ENCODE measurements at regions not wholly inside any gene's neighbourhood (a gene's known extent, or its start where the extent isn't known, plus 50 kb on each side); places are given as distances from the start of the nearest gene placed in this dataset.

DNA sequence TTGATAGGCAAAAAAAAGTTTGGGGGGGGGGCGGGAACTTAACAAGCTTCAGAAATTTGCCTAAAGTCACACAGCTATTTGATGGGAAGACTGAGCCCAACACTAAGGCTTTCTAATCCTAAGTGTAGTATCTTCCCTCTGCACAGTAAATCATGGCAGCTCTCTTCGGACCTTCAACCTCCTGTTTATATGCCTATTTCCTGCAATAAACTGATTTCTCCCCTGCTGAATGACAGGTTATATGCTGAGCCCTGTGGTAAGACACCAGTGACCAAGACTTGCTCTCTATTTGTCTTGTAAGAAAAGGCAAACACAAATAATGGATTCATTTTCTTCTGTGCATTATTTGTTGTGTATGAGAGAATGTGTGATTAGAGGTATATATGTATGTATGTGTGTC, 355.8 kb upstream of the ARRDC4 start:
- TF ChIP-seq, protein P1, sequence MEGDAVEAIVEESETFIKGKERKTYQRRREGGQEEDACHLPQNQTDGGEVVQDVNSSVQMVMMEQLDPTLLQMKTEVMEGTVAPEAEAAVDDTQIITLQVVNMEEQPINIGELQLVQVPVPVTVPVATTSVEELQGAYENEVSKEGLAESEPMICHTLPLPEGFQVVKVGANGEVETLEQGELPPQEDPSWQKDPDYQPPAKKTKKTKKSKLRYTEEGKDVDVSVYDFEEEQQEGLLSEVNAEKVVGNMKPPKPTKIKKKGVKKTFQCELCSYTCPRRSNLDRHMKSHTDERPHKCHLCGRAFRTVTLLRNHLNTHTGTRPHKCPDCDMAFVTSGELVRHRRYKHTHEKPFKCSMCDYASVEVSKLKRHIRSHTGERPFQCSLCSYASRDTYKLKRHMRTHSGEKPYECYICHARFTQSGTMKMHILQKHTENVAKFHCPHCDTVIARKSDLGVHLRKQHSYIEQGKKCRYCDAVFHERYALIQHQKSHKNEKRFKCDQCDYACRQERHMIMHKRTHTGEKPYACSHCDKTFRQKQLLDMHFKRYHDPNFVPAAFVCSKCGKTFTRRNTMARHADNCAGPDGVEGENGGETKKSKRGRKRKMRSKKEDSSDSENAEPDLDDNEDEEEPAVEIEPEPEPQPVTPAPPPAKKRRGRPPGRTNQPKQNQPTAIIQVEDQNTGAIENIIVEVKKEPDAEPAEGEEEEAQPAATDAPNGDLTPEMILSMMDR (IDR thresholded peaks at IDR 0.05; ENCODE audit: borderline replicate concordance, extremely low read depth, low read length, poor library complexity, severe bottlenecking), result no peak
- no peak for TF ChIP-seq EZH2 (IDR thresholded peaks at IDR 0.05; ENCODE audit: borderline replicate concordance, low read depth, low read length, severe bottlenecking)
